GM21381 (cell line): ENCODE measurements at regions not wholly inside any gene's neighbourhood (a gene's known extent, or its start where the extent isn't known, plus 50 kb on each side); places are given as distances from the start of the nearest gene placed in this dataset.

ENCODE experiments used
- ATAC-seq: cut with Tn5 transposase; IDR thresholded peaks from one replicate; pipeline ENCODE4 v1.9.1; 2021; ENCODE audit warnings: mild to moderate bottlenecking, moderate library complexity; ENCODE audit not compliant: unreplicated experiment

- ATAC-seq, result no peak
Observed at GRCh38 chr19:29420482-29421195, 105.2 kb upstream of the VSTM2B start.

- no peak for ATAC-seq
Observed at GRCh38 chr19:29421196-29421545, 104.6 kb upstream of the VSTM2B start.

DNA sequence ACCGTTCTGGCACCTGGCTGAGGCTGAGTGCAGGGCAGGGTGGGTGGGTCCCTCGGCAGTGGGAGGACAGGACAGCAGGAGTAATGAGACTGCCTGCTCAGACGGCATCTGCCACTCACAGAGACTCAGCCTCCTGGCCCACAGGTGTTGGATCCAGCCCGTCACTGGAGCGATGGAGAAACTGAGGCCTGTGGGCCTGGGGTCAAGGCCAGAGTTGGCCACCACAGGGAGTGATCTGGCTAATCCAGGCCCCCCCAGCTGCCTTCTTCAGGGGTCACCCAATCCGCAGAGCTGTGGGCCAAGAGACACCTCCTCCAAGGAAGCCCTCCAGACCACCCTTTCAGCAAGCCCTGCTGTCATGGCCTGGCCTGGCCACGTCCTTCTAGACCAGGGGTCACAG, 103.7 kb upstream of the VSTM2B start:
- no peak for ATAC-seq

- no peak for ATAC-seq
Observed at GRCh38 chr19:29422486-29423085, 103.2 kb upstream of the VSTM2B start.

GRCh38 chr19:29428071-29428470, 97.7 kb upstream of the VSTM2B start:
- no peak for ATAC-seq

DNA sequence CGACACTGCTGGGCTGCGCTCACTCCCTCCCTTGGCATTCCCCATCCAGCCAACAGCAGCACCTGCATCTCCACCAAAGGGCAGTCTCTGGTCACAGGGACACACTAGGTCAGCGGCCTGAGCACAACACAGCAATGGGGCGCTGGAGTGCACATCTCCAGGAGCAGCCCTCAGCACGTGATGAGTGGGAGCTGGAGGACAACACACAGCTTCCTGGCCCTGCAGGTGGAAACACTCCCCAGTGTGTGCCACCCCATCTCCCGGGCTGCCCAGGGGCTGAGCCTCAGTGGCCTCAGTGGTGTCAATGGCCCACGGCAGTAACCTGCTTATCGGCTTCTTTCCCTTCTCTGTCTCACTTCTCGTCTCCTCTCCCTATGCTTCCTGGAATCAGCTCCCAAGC, 96.8 kb upstream of the VSTM2B start:
- ATAC-seq, result no peak

GRCh38 chr19:29429581-29429980, 96.2 kb upstream of the VSTM2B start:
- no peak for ATAC-seq

GRCh38 chr19:29431332-29431731, 94.5 kb upstream of the VSTM2B start:
- ATAC-seq, result no peak

GRCh38 chr19:29432677-29433076, 93.1 kb upstream of the VSTM2B start:
- ATAC-seq, result no peak

GRCh38 chr19:29436591-29437103, 89.1 kb upstream of the VSTM2B start:
- ATAC-seq, result no peak

GRCh38 chr19:29439021-29439420, 86.8 kb upstream of the VSTM2B start:
- ATAC-seq, result no peak

DNA sequence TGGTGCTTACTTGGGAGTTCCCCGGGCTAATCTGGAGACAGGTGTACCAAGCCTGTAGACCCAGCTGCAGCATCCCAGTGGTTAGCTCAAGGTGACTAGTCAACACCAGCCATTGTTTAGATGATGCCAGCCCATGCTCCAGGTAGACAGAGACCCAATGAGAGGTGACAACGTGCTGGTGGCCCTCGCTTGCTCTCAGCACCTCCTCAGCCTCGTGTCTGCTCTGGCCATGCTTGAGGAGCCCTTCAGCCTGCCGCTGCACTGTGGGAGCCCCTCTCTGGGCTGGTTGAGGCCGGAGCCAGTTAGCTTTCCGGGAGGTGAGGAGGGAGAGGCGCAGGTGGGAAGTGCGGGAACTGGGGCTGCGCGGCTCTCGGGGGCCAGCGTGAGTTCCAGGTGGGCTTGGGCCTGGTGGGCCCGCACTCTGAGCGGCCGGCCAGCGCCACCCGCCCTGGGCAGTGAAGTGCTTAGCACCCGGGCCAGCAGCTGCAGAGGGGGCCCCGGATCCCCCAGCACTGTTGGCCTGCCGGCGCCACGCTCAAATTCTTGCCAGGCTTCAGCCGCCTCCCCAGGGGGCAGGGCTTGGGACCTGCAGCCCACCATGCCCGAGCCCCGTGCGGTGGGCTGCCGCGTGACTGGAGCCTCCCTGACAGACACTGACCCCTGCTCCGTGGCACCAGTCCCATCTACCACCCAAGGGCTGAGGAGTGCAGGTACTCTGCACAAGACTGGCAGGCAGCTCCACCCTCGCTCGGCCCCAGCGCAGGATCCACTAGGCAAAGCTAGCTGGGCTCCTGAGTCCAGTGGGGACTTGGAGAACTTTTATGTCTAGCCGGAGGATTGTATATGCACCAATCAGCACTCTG, 85.9 kb upstream of the VSTM2B start:
- ATAC-seq, result no peak

DNA sequence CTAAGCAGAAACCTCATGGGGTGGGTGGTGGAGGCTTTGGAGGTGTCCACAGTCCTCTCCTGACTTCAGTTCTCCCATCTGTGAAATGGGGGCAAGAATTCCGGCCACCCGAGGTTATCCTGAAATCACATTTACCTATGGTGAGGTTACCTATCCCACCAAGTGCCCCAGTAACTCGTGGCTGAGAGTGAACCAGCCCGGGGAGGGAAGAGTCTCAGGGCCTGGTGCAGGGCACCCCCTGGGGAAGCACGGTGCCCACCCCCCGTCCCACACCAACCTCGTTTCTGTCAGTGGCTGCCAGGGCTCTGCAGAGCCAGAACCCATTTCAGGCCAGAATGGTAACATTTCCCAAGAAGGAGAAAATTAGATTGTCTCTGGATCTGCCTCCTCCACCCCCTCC, 83.7 kb upstream of the VSTM2B start:
- ATAC-seq, result no peak

DNA sequence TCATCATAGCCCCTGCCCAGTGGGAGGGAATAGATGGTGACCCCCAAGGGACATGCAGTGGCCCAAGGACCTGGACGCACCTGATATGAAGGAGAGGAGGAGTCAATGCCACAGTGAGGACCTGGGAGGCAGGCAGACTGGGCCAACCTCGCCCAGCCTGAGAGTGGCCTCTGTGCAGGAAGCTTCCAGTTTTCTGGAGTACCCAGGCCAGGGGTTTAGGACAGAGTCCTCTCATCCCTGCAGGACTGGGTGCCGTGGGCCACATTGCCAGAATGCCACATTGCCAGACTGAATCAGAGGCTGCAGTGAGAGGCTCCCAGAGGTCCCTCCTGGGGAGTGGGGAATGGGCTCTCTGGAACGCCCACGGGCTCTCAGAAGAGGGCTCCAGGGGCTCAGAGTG, 82.9 kb upstream of the VSTM2B start:
- no peak for ATAC-seq

DNA sequence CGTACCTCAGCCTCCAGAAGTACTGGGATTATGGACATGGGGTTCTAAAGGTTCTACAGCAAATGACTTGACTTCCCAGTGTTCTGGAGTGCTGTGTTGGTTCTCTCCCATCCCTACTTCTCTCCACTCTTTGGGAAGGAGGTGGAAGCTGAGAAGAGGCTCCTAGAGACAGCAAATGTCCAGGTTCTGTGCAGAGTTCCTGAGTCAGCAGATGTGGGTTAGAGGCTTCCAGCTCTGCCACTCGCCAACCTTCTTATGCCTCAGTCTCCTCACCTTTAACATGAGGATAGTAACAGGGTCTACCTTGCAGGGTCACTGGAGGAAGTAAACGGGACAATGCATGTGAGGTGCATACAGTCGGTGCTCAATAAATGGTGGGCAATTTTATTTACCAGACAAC, 80.5 kb upstream of the VSTM2B start:
- ATAC-seq, result no peak

GRCh38 chr19:29446361-29446760, 79.4 kb upstream of the VSTM2B start:
- ATAC-seq, result no peak

- no peak for ATAC-seq
Observed at GRCh38 chr19:29448046-29448445, 77.7 kb upstream of the VSTM2B start.

GRCh38 chr19:29449371-29449770, 76.4 kb upstream of the VSTM2B start:
- ATAC-seq, result no peak

- ATAC-seq, result no peak
Observed at GRCh38 chr19:29450306-29450705, 75.5 kb upstream of the VSTM2B start.

GRCh38 chr19:29450812-29451211, 75.0 kb upstream of the VSTM2B start:
- ATAC-seq, result no peak

GRCh38 chr19:29454109-29454508, 71.7 kb upstream of the VSTM2B start:
- ATAC-seq, result no peak

DNA sequence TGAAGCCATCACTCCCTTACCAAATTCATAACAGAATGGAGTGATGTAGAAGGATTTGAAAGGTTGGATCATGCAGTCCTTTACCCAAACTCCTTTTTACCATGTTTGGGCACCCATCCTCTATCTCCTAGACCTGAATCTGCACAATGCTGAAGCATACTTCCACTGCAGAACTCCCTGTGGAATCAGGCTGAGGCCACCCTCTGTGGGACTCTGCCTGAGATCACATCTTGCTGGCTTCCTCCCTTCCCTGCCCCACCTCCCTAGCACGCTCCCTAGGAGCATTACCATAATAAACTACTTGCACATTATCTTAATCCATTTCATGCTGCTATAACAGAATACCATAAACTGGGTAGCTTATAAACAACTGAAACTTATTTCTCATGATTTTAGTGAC, 68.4 kb upstream of the VSTM2B start:
- no peak for ATAC-seq
